Colon (tissue), 2 donors: ENCODE measurements at regions not wholly inside any gene's neighbourhood (a gene's known extent, or its start where the extent isn't known, plus 50 kb on each side); places are given as distances from the start of the nearest gene placed in this dataset.

ENCODE experiments used
- FAIRE-seq: peaks from 2 replicates; lab custom pipeline; 2012; peaks lifted over from hg19 to GRCh38; lab: Jason Lieb, UNC
- donor health status: control.
- donor health status: control.

- FAIRE-seq, result no peak
Measured at GRCh38 chr2:153812632-153813031, 59.1 kb upstream of the GALNT13 start.

GRCh38 chr2:153818242-153818641 is 53.5 kb upstream of the GALNT13 start:
- no peak for FAIRE-seq

GRCh38 chr2:153819074-153819473 is 52.6 kb upstream of the GALNT13 start:
- no peak for FAIRE-seq

GRCh38 chr2:153819501-153819900 is 52.2 kb upstream of the GALNT13 start:
- FAIRE-seq, result no peak
